Large intestine (tissue), 3 donors: ENCODE measurements at regions not wholly inside any gene's neighbourhood (a gene's known extent, or its start where the extent isn't known, plus 50 kb on each side); places are given as distances from the start of the nearest gene placed in this dataset.

Experiments used
- DNase-seq, 2 donors: peaks; one replicate each; pipeline versions ENCODE4 v3.0.0 to v3.0.0-alpha.2; 2013
- H3K27ac ChIP-seq: one replicate; pipeline ENCODE4 v1.5.1; 2013; ENCODE audit warnings: low read length
- H3K27me3 ChIP-seq: 2 replicates; pipeline ENCODE4 v1.6.1; 2013; ENCODE audit warnings: low read length; ENCODE audit not compliant: control insufficient read depth, insufficient read depth
- H3K36me3 ChIP-seq: 2 replicates; pipeline ENCODE4 v1.6.1; 2013; ENCODE audit warnings: low read length; ENCODE audit not compliant: control insufficient read depth, insufficient read depth
- H3K4me1 ChIP-seq: one replicate; pipeline ENCODE4 v1.6.1; 2013; ENCODE audit warnings: low read length; ENCODE audit not compliant: control insufficient read depth, insufficient read depth
- H3K4me3 ChIP-seq: one replicate; pipeline ENCODE4 v1.5.1; 2013; ENCODE audit warnings: low read length
- H3K9me3 ChIP-seq: one replicate; pipeline ENCODE4 v1.6.1; 2013; ENCODE audit warnings: mild to moderate bottlenecking, low read depth, low read length, moderate library complexity; ENCODE audit not compliant: control insufficient read depth
- WGBS: methylation state at CpG from one replicate; pipeline ENCODE4 v1.1.5; 2013; ENCODE audit warnings: low lambda C conversion rate; ENCODE audit not compliant: insufficient coverage; 5-methylcytosine and 5-hydroxymethylcytosine counted together

DNA sequence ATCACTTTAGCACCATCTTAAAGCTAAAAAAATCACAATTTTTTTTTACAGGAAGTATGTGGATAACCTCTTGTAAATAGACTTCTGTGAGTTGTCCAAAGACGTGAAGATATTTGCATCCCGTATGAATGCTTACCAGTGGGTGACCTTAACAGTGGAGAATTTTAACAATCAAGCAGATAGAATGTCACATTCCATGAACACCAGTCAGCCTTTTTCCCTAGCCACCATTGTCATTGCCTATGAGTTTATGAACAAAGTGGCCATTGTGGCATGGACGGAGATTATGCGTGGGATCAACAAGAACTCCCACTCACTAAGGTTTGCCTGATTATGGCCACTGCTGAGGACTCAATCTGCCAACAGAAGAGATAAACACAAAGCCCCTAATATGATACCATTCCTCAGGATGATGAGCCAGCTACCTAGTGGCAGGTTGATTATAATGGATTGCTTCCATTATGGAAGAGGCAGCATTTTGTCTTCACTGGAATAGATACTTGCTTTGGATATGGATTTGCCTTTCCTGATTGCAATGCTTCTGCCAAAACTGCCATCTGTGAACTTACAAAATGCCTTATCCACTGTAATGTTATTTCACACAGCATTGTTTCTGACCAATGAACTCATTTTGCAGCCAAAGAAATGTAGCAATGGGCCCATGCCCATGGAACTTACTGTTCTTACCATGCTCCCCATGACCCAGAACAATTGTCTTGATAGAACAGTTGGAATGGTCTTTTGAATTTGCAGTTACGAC lies 830.9 kb upstream of the NDST4 start:
- Histone ChIP-seq H3K27ac (no peak overlapping the region), H3K4me3 (no peak overlapping the region), H3K4me1 (no peaks in the 10 kb centered on the region), H3K27me3 (no peaks in the 10 kb centered on the region), H3K9me3 (no peaks in the 10 kb centered on the region), H3K36me3 (no peaks in the 10 kb centered on the region)
- no peak for DNase-seq
- WGBS: no CpG with 5 or more reads among the region's 5 CpGs

DNA sequence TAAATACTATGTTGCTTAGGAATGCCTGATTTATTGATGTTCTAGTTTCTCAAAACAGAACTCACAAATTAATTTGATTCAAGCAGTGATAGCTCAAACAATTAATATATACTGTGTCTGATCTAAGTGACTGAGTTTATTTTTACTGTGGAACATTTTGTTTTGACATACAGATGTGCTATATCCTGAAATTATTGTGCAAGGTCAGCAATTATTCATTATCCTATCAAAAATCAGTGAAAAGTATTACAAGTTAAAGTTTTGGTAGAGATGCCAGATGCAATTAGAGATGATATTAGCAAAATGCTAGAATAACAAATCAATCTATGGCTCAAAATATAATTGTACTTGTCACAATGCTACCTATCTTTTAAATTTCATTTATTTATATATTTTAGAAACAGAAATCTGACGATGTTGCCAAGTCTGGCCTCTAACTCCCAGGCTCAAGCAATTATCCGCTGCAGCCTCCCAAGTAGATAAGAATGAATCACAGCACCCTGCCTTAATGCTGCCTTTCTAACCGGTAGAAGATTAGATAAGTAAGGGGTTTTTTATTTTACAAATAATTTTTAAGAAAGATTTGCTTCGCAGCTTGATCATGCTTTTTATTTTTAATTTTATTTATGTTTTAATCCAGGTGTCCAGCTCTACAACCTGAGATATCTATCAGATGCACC lies 825.5 kb upstream of the NDST4 start:
- Histone ChIP-seq H3K27me3 (no peaks in the 10 kb centered on the region), H3K4me1 (no peaks in the 10 kb centered on the region), H3K36me3 (no peaks in the 10 kb centered on the region), H3K4me3 (no peak overlapping the region), H3K9me3 (no peaks in the 10 kb centered on the region), H3K27ac (no peak overlapping the region)
- no peak for DNase-seq
- WGBS: 59% methylated on average over 2 of the region's 4 CpGs

DNA sequence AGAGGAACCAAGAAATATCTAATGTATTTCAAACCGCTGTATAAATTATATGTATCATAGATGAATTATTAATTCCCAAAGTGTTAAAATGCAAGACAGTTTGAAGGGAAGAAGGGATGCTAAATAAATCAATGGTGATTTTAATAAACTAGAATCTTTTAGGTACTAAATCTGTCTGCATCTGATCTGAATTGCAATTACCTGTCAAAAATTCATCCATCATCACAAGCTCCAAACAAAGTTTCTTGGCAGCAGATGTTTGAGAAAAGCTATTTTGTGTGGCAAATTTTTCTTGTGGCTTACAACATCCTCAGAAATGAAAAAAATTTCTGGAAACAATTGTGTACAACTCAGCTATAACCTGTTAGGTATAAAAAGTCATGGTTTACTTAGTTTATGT lies 816.0 kb upstream of the NDST4 start:
- no peak for DNase-seq
- whole genome bisulfite sequencing: 100% methylated on average over 1 of the region's 1 CpG

DNA sequence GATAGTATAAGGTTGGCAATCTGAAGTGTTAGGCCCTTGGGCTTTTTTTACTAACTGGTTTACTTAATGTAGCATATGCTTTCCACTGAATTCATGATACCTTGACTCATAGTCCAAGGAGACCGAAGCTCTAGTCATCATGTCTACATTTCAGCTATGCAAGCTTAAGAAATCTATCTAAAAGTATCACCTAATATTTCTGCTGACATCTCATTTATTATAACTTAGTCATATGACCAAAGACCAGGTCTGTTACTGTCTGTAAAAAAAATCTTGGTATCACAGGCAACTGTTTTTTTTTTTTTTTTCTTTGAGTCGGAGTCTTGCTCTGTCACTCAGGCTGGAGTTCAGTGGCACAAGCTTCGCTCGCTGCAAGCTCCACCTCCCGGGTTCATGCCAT lies 814.0 kb upstream of the NDST4 start:
- H3K9me3 ChIP-seq: no peaks in the 10 kb centered on the region
- 100% methylated on average over 1 of the region's 5 CpGs for WGBS
- no peaks in the 10 kb centered on the region for H3K36me3 ChIP-seq
- H3K4me3 ChIP-seq: no peak overlapping the region
- no peaks in the 10 kb centered on the region for H3K4me1 ChIP-seq
- H3K27me3 ChIP-seq: no peaks in the 10 kb centered on the region
- no peak for DNase-seq
- H3K27ac ChIP-seq: no peak overlapping the region

More for the DNA sequence above, 816.0 kb upstream of the NDST4 start:
- Histone ChIP-seq H3K4me3 (no peak overlapping the region), H3K9me3 (no peaks in the 10 kb centered on the region), H3K4me1 (no peaks in the 10 kb centered on the region), H3K27me3 (no peaks in the 10 kb centered on the region), H3K27ac (no peak overlapping the region), H3K36me3 (no peaks in the 10 kb centered on the region)

DNA sequence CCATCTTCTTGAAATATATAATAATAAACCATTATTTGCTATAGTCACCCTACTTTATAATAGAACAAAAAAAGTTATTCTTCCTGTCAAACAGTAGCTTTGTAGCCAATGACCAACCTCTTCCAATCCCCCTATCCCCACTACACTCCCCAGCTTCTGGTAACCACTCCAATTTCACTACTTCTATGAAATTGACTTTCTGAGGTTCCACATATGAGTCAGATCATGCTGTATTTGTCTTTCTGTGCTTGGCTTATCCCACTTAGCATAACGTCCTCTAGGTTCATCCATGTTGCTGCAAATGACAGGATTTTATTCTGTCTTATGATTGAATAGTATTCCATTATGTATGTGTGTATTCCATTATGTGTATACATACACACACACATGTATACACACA lies 809.7 kb upstream of the NDST4 start:
- WGBS: no CpG with 5 or more reads among the region's 1 CpG

DNA sequence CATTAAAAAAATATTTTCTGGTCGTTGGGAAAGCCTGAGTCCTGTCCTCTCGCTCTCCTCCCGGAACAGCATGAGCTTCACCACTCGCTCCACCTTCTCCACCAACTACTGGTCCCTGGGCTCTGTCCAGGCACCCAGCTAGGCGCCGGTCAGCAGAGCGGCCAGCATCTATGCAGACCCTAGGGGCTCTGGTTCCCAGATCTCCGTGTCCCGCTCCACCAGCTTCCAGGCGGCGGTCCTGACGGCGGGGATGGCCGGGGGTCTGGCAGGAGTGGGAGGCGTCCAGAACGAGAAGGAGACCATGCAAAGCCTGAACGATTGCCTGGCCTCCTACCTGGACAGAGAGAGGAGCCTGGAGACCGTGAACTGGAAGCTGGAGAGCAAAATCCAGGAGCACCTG lies 807.2 kb upstream of the NDST4 start:
- H3K9me3 ChIP-seq: peaks cover 3% of the 10 kb centered on the region
- no peak for DNase-seq
- no peak overlapping the region for H3K4me3 ChIP-seq
- H3K36me3 ChIP-seq: no peaks in the 10 kb centered on the region
- WGBS: no CpG with 5 or more reads among the region's 18 CpGs
- no peaks in the 10 kb centered on the region for H3K27me3 ChIP-seq
- H3K4me1 ChIP-seq: no peaks in the 10 kb centered on the region
- no peak overlapping the region for H3K27ac ChIP-seq

More for the DNA sequence above, 809.7 kb upstream of the NDST4 start:
- H3K4me3 ChIP-seq: no peak overlapping the region
- H3K27me3 ChIP-seq: no peaks in the 10 kb centered on the region
- no peaks in the 10 kb centered on the region for H3K4me1 ChIP-seq
- peaks cover 3% of the 10 kb centered on the region for H3K9me3 ChIP-seq
- H3K27ac ChIP-seq: no peak overlapping the region
- no peaks in the 10 kb centered on the region for H3K36me3 ChIP-seq
- DNase-seq: no peak

DNA sequence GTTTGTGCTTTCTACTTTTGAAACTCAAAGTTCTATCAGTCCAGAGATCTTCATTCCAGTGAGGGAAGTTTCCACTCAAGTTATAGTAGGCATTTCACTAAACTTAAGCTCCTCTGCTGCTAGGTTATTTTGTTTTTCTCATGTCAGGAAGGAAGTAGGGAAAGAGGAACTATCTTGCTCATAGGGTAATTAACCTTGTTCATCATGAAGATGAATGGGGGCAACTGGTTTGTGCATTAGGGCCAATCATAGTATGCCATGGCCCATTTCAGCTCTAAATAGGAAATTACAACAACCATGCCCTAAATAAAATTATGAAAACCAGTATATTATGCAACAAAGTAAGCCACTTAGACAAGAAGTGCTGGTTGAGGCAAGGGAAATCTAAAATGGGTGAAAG lies 804.7 kb upstream of the NDST4 start:
- H3K9me3 ChIP-seq: peaks cover 3% of the 10 kb centered on the region
- DNase-seq: no peak
- no peak overlapping the region for H3K4me3 ChIP-seq
- no peak overlapping the region for H3K27ac ChIP-seq
- no peaks in the 10 kb centered on the region for H3K27me3 ChIP-seq
- H3K4me1 ChIP-seq: no peaks in the 10 kb centered on the region
- H3K36me3 ChIP-seq: no peaks in the 10 kb centered on the region

DNA sequence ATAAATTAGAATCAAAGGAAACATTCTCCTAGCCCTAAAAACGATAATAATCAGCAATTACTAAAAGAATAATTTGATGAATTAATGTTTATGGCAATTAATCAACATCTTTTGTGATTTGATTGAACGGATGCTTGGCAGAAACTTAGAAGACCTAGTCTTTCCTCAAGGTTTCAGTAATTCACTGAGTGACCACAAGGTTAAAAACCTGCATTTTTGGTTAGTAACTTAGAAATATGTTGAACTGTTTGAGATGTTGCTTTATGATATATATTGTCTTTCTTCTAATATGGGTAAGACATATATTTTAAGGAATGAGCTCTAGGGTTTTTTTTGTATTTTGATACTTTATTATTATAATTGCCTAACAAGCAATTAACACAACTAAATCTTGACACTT lies 793.0 kb upstream of the NDST4 start:
- Histone ChIP-seq H3K4me3 (no peak overlapping the region), H3K9me3 (no peaks in the 10 kb centered on the region), H3K4me1 (no peaks in the 10 kb centered on the region), H3K36me3 (no peaks in the 10 kb centered on the region), H3K27ac (no peak overlapping the region), H3K27me3 (no peaks in the 10 kb centered on the region)
- DNase-seq: no peak
- WGBS: 74% methylated on average over 2 of the region's 2 CpGs

DNA sequence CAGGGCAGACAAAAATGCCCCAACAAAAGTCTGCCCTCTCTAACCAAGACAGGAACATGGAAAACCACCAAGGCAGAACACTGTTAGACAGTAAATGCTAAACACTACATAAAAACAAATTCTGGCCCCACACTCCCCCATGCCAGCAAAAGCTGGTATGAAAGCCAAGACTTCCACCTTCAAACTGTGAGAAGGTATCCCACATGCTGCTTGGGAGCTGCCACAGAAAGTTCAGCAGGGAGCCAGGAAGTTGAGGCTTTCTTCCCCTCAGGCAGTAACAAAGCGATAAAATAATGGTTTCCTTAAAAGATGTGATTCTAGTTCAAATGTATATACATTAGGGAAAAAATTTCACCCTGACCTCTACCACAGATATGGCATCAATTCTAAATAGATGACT lies 770.4 kb upstream of the NDST4 start:
- Histone ChIP-seq H3K27me3 (no peaks in the 10 kb centered on the region), H3K4me3 (no peak overlapping the region), H3K36me3 (no peaks in the 10 kb centered on the region), H3K4me1 (no peaks in the 10 kb centered on the region), H3K27ac (no peak overlapping the region), H3K9me3 (no peaks in the 10 kb centered on the region)
- no peak for DNase-seq
- WGBS: no CpG with 5 or more reads among the region's 1 CpG

DNA sequence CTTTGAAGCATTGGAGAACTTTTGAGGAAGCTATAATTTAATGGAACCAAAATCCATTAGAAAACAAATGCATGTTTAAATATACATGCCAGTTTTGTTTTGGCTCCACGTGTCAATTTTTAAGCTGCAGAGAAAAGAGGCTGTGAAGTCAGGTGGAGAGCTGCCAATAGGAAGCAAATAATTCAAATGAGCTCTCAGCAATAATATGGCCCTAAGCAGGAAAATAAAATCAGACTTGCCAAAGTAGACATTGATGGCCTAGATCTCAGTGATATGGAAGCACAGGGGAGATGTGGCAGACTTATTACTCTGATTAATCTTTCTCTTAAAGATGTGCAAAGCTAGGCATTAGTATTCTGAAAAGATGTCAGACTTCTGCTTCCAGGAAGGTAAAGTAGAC lies 769.8 kb upstream of the NDST4 start:
- no peak overlapping the region for H3K4me3 ChIP-seq
- DNase-seq: no peak
- 50% methylated on average over 1 of the region's 1 CpG for WGBS
- H3K27me3 ChIP-seq: no peaks in the 10 kb centered on the region
- no peak overlapping the region for H3K27ac ChIP-seq
- no peaks in the 10 kb centered on the region for H3K36me3 ChIP-seq
- no peaks in the 10 kb centered on the region for H3K4me1 ChIP-seq
- no peaks in the 10 kb centered on the region for H3K9me3 ChIP-seq

DNA sequence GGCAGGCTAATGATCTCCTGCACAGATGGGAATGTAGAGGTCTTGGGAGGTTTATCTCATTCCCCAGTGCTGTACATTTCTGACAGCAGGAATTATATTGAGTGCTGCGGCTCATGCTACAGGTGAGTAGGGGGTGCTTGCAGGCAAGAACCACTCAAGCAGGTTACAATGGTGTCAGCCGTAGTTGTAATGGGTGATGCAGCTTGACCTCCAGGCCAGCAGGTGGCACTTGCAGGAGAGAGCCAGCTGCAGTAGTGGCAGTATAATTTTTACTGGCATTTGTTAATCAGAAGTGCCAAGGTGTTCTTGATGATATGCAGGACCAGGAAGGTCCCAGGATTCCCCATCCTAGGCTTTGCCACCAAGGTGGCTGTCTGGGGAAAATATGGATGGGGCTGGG lies 759.6 kb upstream of the NDST4 start:
- Histone ChIP-seq H3K4me1 (no peaks in the 10 kb centered on the region), H3K27me3 (no peaks in the 10 kb centered on the region), H3K9me3 (no peaks in the 10 kb centered on the region), H3K36me3 (no peaks in the 10 kb centered on the region), H3K27ac (no peak overlapping the region), H3K4me3 (no peak overlapping the region)
- no peak for DNase-seq
- WGBS: no CpG with 5 or more reads among the region's 2 CpGs
